ENCODE measurements at regions not wholly inside any gene's neighbourhood (a gene's known extent, or its start where the extent isn't known, plus 50 kb on each side); places are given as distances from the start of the nearest gene placed in this dataset.

DNA sequence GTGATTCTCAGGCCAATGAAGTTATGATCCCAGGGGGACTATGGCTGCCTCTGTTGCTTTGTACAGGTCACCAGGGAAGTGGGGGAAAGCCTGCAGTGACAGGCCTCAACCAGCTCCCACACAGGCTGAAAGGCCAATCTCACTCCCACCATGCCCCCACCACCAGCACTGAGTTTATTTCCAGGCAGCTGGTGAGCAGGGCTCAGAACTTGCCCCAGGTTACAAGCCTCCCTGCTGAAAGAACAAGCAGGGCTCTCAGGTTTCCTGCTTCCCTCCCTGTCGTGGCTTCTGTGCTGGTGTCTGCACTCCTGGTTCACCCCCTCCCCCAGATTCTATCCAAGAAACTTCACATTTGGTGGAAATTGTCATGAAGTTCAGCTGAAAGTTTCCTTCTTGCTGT is 260.3 kb downstream of the CCDC59 start:
- TF ChIP-seq, protein P1, sequence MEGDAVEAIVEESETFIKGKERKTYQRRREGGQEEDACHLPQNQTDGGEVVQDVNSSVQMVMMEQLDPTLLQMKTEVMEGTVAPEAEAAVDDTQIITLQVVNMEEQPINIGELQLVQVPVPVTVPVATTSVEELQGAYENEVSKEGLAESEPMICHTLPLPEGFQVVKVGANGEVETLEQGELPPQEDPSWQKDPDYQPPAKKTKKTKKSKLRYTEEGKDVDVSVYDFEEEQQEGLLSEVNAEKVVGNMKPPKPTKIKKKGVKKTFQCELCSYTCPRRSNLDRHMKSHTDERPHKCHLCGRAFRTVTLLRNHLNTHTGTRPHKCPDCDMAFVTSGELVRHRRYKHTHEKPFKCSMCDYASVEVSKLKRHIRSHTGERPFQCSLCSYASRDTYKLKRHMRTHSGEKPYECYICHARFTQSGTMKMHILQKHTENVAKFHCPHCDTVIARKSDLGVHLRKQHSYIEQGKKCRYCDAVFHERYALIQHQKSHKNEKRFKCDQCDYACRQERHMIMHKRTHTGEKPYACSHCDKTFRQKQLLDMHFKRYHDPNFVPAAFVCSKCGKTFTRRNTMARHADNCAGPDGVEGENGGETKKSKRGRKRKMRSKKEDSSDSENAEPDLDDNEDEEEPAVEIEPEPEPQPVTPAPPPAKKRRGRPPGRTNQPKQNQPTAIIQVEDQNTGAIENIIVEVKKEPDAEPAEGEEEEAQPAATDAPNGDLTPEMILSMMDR (IDR thresholded peaks at IDR 0.05), result no peak
- TF ChIP-seq POLR2A (IDR thresholded peaks at IDR 0.05), result no peak

Measured in thyroid gland (tissue), 4 donors.